NAMALWA (cell line): ENCODE measurements at regions not wholly inside any gene's neighbourhood (a gene's known extent, or its start where the extent isn't known, plus 50 kb on each side); places are given as distances from the start of the nearest gene placed in this dataset.

ENCODE experiments used
- DNase-seq: peaks from one replicate; pipeline ENCODE4 v3.0.0-alpha.2; 2015; ENCODE audit warnings: low spot score

DNA sequence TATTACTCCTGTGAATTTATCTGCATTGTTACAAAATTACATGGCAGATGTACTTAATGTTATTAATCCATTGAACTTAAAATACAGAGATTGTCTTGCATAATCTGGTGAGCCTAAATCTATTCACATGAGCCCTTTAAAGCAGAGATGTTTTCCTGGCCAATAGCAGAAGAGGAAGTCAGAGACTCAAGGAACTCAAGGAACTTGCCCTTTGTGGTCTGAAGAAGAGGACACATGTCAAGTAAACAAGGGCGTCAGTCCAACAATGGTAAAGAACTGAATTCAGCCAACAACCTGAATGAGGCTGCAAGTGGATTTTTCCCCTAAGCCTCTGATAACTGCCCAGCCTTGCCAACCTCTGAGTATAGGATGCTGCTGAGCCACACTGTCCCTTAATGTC is 356.3 kb upstream of the PKDCC start:
- no peak for DNase-seq

DNA sequence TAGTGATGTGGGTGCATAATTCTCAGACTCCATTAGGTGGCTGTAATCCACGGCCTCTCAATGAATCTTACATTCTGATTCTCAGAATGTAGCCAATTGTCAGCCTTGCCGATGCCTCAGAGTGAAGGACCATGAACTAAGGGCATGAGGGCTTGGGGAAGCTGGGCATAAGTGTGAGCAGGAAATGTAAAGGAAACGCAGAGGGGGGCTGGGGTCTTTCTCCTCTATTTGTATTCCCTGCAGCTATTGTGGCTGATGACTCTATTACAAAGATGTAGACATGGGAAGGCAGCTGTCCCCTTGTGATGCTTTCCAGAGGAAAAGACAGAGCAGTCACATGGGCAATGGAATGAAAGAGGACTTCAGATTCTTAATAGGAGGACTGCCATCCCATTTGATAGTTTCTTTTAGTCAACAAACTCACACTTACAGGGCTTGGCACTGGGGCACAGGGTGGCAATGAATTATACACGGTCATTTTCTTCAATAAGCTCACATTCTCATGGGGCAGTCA is 353.2 kb upstream of the PKDCC start:
- no peak for DNase-seq

DNA sequence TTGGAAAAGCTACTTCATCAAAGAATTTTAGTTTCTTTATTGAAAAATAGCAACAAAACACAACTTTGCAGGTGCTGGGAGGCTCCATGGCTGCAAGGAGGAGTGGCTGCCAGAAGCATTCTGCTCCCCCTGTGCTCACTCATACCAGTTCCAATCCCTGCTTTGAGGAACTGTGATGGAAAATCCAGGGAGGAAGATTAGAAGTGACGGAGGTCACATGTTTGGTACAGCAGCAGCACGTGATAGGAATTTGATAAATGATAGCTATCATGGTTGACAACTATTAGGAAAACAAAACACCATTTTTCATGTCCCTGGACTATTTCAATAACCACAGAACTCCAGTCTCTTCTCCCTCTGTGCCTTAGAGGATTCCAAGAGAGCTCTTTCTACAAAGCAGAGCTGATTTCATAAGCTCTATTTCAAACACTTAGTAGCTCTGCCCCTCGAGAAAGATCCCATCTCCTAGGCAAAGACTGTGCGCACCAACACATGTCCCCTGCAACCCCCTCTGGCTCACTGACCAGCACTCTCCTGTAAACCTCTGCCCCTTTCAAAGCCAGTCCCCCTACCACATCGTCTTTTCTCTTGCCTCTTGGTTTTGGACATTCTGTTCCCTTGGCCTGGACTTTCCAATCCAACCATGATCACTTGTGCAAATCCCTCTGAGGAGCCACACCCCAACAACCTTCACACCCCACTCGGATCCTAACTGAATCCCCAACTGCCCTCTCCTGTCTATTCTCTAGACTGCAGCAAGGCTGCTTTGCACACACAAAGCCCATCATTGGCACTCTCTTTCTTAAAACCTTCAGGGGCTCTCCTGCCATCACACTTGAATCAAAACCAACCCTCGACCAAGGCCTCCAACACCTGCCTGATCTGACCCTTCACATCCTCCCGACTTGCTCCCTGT is 352.4 kb upstream of the PKDCC start:
- no peak for DNase-seq

DNA sequence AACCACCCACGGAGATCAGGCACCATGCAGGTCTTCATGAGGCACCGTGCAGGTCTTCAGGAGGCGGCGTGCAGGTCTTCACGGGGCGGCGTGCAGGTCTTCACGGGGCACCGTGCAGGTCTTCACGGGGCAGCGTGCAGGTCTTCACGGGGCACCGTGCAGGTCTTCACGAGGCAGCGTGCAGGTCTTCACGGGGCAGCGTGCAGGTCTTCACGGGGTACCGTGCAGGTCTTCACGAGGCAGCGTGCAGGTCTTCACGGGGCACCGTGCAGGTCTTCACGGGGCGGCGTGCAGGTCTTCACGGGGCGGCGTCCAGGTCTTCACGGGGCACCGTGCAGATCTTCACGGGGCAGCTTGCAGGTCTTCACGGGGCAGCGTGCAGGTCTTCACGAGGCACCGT is 350.4 kb upstream of the PKDCC start:
- DNase-seq: no peak

DNA sequence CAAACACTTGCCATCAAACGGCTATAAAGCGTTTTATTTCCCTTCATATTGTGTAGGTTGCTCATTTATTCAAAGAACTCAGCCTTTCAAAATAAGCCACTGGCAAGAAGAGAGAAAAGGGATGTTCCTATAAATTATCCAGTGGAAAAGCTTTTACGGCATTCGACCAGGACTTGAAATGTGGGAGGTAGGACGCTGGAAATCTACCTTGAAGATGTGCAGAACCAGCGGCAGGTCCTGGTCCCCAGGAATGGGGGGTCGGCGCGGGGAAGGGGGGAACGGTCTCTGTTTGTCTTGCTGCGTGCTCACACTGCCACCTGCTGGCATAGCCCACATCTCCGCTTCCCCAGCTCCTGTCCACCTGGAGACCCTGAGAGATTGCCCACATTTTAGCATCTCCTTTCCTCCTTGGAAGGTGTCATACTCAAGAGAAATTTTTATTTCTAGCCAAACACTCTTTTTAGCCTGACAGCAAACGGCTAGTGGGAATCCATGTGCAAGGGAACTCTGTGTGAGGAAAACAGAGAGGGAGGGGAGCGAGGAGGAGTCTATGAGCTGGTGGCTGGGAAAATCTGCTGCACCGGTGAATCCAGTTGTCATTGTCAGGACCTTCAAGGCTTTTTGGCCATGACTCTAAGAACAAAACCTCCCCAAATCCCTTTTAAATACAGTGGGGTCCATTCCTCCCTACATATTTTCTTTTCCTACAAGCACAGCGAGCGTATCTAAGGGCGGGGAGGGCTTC is 349.0 kb upstream of the PKDCC start:
- peak; percentile 22 for DNase-seq

DNA sequence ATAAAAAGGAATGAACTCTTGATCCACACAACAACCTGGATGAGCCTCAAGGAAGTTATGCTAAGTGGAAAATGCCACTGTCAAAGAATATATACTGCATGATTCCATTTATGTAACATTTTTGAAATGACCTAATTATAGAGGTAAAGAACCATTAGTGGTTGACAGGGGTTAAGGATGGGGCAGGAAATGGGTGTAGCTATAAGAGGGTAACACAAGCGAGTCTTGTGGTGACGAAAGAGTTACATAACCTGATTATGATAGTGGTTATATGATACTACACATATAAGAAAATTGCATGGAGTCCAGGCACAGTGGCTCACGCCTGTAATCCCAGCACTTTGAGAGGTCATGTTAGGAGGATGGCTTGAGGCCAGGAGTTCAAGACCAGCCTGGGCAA is 346.6 kb upstream of the PKDCC start:
- no peak for DNase-seq

DNA sequence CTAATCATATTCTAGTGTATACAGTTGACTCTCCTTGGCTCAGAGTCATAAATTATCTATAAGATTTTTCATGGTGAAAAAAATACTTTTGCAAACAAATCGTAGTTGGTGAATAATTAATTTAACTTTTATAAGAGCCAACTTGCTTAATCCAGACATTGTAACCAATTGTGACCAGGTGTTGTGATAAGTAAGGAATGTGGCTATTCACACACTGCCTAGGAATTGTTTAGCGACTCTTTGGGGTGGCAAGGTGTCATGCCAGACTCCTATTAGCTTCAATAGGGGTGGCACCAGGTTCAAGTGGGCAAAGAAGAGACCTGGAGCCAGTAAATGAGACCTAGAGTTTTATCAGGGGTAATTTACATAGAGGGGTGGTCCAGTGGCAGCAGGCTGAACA is 344.7 kb upstream of the PKDCC start:
- DNase-seq: no peak

DNA sequence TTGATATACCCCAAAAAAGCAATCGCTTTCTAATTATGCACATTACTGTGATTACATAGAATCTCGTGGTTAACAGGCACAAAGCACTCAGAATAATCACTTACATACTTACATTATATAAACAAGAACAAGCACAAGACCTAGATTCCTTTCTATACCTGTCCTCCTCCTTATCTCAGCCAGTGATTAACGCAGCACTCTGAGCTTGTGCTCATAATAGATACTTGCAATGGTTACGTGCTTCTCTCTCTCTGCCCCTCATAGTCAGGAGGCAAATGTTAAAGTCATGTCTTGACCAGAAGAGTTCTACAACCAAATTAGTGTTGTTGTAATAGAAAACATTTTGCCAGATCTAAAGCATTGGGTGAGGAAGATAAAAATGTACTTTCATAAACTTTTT is 342.2 kb upstream of the PKDCC start:
- no peak for DNase-seq

DNA sequence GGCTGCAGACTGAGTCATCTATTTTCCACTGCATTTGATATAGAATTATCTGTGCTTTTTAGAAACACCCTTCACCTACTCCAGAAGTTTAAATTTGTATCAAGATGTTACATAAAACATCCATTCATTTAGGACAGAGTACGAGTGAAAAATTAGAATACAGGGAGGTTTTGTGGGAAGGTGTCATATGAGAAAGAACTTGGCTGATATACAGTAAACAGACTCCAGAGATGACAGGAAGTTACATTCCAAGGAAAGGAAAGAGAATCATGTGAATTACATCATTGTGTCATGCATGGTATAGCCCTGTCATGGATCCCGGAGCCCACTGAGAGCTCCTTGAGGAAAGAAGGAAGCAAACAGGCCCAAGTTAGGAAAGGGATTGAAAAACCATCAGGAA is 341.5 kb upstream of the PKDCC start:
- no peak for DNase-seq

DNA sequence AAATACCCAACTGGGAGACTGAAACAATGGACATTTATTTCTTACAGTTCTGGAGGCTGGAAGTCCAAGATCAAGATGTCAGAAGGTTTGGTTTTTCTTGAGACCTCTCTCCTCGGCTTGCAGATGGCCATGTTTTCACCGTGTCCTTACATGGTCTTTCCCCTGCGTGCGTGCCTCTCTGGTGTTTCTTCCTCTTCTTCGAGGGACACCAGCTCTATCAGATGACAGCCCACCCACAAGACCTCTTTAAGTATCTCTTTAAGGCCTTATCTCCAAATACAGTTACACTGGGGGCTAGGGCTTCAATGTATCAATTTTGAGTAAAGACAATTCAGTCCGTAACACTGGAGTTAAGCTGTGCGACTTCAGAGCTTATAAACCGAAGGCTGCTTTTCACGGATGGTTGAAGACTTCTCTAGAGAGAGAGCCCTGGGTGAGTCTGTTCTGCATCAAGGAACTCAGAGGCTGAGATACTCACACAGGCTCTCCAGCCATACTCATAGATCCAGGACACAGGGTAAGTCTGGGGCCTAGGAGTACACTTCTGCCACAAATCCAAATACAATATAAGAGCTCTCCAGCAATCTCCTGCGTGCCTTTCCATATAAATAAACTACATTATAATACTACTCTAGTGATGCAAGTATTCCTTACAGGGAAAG is 339.9 kb upstream of the PKDCC start:
- no peak for DNase-seq

DNA sequence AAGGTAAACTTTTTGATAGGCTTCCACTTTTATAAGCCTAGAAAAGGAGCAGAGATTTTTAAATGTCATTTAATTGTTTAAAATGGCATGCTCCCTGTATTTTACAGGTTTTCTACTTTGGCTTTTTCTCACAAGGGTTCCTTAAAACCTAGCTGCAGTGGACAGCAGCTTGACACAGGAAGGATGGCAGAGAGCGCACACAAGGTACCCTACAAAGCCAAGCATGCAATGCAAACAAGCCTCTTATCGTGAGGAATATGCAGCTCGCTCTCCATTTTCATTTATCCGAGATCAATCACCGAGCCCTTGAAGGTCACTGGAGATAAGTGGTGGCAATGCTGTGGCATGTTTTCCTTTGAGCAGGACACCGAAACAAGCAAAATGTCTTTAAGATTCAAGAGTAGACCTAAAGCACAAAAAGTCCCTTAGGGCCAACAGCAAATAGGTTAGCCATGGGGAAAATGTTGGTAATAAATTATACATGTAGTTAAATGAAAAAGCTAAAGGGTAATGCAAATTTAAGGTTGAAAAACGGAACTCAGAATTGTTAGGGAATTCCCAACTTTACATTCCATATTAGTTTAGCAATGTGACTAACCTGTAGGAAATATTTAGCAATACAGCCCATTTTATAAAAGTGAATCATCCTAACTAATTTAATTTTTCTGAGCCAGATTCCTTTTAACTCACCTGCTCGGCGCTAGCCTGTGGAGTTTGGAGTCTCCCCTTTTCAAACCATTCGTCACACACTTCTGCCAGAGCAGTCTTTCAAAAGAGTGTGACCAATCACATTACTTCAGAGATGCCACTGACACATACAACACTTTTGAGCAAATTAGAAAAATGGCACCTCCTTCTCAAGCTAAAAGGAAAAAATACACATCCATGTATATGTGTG is 337.9 kb upstream of the PKDCC start:
- no peak for DNase-seq

DNA sequence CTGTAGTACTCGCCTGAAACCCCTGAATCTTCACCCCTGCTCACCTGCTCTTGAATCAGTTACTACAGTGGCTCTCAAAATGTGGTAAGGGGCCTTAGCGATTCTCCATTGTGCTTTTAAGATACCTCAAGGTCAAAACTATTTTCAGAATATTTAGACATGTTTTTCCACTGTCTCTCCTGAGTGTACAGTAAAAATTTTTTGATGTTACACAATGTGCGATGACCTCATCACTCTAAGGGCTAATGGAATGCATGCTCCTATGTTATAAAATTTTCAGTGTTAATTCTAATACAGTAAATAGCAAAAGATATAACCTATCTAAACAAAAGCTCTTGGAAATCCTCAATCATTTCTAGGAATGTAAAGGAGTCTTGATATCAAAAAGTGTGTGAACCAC is 336.9 kb upstream of the PKDCC start:
- no peak for DNase-seq

DNA sequence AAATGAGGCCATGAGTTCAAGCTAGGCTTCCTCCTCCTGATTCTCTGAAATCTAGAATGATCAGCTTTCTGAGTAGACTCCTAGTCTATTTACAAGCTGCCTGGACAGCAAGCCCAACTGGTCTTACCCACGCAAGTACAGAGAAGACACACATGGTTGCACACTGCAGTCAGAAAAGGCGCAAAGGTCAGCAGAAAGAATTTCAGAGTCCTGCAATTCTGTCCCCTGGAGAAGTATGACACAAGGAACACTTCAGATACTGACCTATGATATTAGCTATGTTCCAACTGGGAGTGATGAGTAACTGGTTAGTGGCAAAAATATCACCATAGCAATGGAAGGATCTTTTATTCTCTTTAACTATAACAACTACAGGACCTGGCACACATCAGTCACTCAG is 336.1 kb upstream of the PKDCC start:
- no peak for DNase-seq

DNA sequence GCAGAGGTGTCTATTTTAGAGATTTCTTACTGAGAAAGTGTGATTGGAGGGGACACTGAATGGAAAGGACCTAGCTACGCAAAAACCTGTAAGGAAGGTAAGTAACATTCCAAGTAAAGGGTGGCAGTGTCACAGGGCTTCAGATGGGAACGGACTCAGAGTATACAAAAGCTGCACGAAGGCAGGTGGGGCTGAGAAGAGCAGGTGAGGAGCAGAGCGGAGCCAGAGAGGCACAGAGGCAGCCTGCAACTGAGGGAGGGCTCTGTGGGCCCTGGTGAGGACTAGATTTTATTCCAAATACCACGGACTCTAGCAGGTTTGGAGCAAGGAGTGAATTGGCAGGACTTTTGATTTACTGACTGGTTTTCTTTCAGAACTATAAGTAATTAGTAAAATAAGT is 331.3 kb upstream of the PKDCC start:
- DNase-seq: no peak

DNA sequence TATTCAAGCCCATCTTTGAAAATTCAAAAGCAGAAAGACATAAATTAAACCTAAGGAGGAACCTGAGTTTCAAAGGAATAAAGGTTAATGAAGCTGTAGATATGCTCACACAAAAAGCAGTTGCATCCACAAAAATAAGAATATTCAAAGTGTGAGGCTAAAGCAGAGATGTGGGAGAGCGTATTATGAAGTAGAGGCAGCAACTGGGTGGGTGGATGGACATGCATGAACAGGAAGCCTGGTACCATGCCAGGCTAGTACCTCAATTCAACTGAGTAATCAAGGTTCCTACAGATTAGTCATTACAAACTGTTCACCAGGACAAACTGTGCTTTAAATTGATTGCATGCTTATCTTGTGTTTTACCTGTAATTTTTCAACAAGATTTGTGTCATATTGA is 330.0 kb upstream of the PKDCC start:
- no peak for DNase-seq

DNA sequence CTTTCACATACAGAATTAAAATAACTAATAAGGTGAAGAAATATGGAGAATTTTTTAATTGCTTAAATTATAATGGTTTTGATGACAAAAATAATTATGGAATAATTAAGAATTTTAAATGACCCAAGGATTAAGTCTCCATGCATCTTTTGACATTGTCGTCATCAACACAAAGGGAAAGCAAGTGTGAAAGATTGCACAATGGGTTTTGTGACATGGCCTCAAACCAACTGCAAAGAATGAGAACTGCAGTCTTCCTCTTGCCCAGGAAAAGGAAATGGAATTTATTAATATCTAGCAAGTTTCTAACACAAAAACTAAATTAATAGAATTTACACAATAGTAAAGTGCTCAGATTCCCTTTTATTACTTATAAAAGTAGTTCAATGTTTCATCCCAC is 329.1 kb upstream of the PKDCC start:
- no peak for DNase-seq

DNA sequence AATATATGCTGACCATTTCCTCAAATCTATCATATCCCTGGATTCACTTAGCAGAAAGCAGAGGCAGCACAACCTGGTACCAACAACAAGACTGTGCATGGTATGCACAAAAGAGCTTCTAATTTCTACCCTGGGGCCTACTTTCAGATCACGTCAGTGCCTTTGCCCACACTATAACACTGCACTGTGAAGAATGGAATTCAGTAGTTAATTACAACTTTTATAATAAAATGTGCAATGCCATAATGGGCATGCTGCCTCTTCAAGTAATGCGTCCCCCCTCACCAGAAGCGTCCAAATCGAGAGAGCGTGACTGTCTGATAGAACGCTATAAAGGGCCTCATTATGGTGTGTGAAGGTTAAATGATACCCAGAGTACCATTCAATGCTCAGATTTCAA is 328.1 kb upstream of the PKDCC start:
- no peak for DNase-seq

DNA sequence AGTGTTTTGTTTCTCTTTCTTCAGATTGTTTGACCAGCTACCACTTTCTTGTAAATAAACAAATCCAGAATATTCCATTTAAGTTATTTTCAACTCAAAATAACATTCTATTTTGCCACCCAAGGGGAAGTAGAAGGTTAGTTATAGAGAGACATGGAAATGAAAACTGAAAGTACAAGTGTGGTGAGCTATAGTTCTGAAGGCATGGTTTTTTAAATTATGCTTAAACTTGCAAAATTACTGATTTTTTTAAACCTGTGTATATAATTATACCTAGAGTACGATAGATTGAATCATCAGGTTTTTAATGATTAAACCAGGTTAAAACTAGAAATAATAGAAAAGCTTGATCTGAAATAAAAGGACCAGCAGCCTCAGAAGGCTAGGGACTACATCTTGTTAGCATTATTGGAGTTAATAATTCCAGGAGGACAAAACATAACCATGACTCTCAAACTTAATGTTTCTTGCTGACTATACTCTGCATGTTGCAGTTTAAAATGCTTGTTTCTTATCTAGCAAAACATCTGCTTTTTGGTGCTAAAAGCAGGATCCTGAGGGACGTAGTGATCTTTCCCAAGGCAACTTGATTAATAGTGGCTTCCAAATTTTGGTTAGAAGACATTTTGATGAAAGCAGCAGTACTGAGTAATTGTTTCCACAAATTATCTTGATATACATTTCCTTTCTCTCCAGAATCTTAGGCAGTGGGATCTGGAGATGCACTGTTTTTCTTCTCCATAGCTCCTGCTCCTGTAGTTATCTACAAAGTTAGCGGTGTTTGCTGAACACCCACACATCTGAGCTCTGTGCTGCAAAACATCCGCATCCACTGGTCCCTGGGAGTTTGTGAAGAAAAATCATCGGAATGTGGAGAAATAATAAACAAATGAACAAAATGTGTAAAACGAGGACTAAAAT is 327.2 kb upstream of the PKDCC start:
- DNase-seq: no peak

DNA sequence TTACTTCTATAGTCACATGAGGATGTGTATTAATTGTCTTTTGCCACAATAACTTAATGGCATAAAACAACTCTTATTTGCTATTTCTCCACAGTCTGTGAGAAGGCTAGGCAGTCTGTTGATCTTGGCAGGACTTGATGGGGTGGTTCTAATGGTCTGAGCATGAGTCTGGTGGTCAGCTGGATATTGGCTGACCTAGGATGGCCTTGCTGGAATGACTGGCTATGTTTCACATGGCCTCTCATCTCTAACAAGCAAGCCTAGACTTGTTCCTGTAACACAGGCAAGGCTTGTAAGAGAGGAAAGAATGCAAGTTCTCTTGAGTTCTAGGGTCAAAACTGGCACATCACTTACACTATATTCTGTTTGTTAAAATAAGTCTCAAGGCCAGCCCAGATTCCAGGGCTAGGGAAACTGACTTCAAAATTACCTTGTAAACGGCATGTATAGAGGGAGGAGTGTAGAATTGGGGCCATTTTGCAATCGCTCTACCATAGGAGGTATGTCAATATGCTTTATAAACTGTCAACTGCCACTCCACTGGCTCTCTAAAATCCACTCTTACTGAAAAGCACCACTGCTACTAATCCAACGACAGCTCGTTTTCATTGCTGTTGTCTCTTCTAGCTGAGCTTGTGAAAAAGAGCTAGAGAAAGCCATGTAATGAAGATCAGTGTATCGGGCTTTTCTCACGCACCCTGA is 325.0 kb upstream of the PKDCC start:
- DNase-seq: no peak

DNA sequence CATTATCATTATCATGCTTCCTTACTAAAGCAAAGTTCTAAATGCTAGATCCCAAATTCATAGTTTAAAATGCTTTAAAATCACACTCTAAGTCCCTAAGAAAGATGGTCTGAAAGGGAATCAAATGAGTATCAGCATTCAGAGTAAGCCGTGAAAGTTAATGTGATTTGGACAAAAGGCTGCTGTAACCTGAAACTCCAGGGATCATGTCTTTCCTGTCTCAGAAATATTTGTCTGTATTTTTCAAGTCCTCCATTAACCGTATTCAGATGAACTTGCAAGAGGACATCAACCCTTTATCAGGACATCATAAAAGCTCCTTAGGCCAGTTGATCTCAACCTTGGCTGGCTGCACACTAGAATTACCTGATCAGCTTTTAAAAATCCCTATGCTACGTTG is 324.3 kb upstream of the PKDCC start:
- no peak for DNase-seq
